DND-41 (cell line): ENCODE measurements at regions not wholly inside any gene's neighbourhood (a gene's known extent, or its start where the extent isn't known, plus 50 kb on each side); places are given as distances from the start of the nearest gene placed in this dataset.

Experiments used
- CTCF ChIP-seq: IDR thresholded peaks from 2 replicates; pipeline ENCODE4 v1.5.1; 2012; ENCODE audit warnings: borderline replicate concordance, low read length, moderate library complexity, mild to moderate bottlenecking; ENCODE audit not compliant: poor library complexity, severe bottlenecking; ENCODE audit errors: extremely low read depth
- EZH2 ChIP-seq: IDR thresholded peaks from 3 replicates; pipeline ENCODE4 v1.6.1; 2012; ENCODE audit warnings: borderline replicate concordance, low read depth, mild to moderate bottlenecking, moderate library complexity, low read length, inconsistent platforms; ENCODE audit not compliant: severe bottlenecking

DNA sequence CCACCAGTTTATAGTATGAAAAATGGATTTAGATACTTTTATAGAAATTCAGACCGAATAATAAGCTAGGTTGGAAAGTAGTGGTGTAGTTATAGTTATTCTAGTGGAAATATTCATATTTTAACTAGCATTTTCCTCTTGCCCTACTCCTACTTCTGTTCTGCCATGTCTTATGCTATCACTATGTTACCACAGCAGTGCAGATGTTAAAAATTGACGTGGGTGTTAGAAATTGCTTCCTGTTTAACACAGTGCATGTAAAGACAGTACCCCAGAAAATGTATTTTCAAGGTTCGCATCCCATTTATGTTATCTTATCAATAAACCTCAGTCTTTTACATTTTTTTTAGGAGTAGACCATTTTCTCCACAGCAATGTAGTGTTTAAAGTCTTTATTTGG, 774.2 kb upstream of the CDH10 start:
- TF ChIP-seq CTCF = no peak
- no peak for TF ChIP-seq EZH2
